PC-9 (cell line): ENCODE measurements at regions not wholly inside any gene's neighbourhood (a gene's known extent, or its start where the extent isn't known, plus 50 kb on each side); places are given as distances from the start of the nearest gene placed in this dataset.

Experiments
- BruUV-seq: library from RNA; stranded (reverse); fragments of 400-500 nt; replicated peaks from 2 replicates; lab custom pipeline; 2021; lab: Mats Ljungman, UMichigan
- CTCF ChIA-PET: fragments of 300-600 bp; sonication (Branson Sonifier 250); formaldehyde crosslinking; loops from one replicate; lab custom pipeline; 2022; ENCODE audit warnings: antibody characterized with exemption; lab: Charles Lee
- POLR2A ChIA-PET: fragments of 300-600 bp; sonication (Branson Sonifier 250); formaldehyde crosslinking; loops from one replicate; lab custom pipeline; 2022; ENCODE audit warnings: antibody characterized with exemption; ENCODE audit not compliant: unreplicated experiment; lab: Charles Lee
- DNase-seq, 2 experiments: peaks; one replicate each; pipeline versions ENCODE4 v3.0.0 to v3.0.0-alpha.2; 2015 to 2022; ENCODE audit warnings: mixed read lengths in 1 of 2
- H2AFZ ChIP-seq: fragments of 200-600 bp; sonication (generic); 2 replicates; pipeline ENCODE4 v1.8.1; 2017; ENCODE audit warnings: antibody characterized with exemption
- H3F3A ChIP-seq: fragments of 200-600 bp; sonication (generic); 2 replicates; pipeline ENCODE4 v1.8.1; 2017; ENCODE audit warnings: antibody characterized with exemption, mild to moderate bottlenecking, low read depth; ENCODE audit not compliant: insufficient read depth
- H3K27ac ChIP-seq: fragments of 200-600 bp; sonication (generic); 2 replicates; pipeline ENCODE4 v1.6.1; 2016; ENCODE audit warnings: mixed run types
- H3K27me3 ChIP-seq: fragments of 200-600 bp; sonication (generic); 2 replicates; pipeline ENCODE4 v1.6.1; 2016; ENCODE audit warnings: low read depth, mixed run types; ENCODE audit not compliant: insufficient read depth
- H3K36me3 ChIP-seq: fragments of 200-600 bp; sonication (generic); 2 replicates; pipeline ENCODE4 v1.6.1; 2016; ENCODE audit warnings: low read depth, mixed run types
- H3K4me1 ChIP-seq: fragments of 200-600 bp; sonication (generic); replicated peaks from 2 replicates; pipeline ENCODE4 v1.6.1; 2016; ENCODE audit warnings: mixed run types; ENCODE audit not compliant: insufficient read depth
- H3K4me2 ChIP-seq: fragments of 200-600 bp; sonication (generic); 2 replicates; pipeline ENCODE4 v1.6.1; 2017; ENCODE audit warnings: mixed run types
- H3K4me3 ChIP-seq: fragments of 200-600 bp; sonication (generic); 2 replicates; pipeline ENCODE4 v1.6.1; 2016; ENCODE audit warnings: mixed run types
- H3K79me2 ChIP-seq: fragments of 200-600 bp; sonication (generic); 2 replicates; pipeline ENCODE4 v1.6.1; 2017; ENCODE audit warnings: low read depth, mixed run types
- H3K9me2 ChIP-seq: fragments of 200-600 bp; sonication (generic); 2 replicates; pipeline ENCODE4 v1.8.1; 2017; ENCODE audit warnings: mild to moderate bottlenecking; ENCODE audit not compliant: insufficient read depth
- H3K9me3 ChIP-seq: fragments of 200-600 bp; sonication (generic); 2 replicates; pipeline ENCODE4 v1.8.1; 2016; ENCODE audit warnings: low read depth; ENCODE audit not compliant: insufficient read depth
- H4K20me1 ChIP-seq: fragments of 200-600 bp; sonication (generic); 2 replicates; pipeline ENCODE4 v1.8.1; 2017; ENCODE audit not compliant: insufficient read depth
- EZH2 ChIP-seq: fragments of 200-600 bp; sonication (generic); IDR thresholded peaks from 2 replicates; pipeline ENCODE4 v1.8.0; 2017; ENCODE audit warnings: antibody characterized with exemption, low read depth
- intact Hi-C: fragments of 100-400 bp; cut with micrococcal nuclease; formaldehyde crosslinking; loops from one replicate; pipeline ENCODE4 v1.10.0; 2022; ENCODE audit not compliant: unreplicated experiment
- TF ChIP-seq, protein P1 (sequence below): fragments of 200-600 bp; sonication (generic); conservative IDR thresholded peaks from 2 replicates; pipeline ENCODE4 v1.6.1; 2017; ENCODE audit warnings: mixed run types, antibody characterized with exemption, mild to moderate bottlenecking, moderate library complexity

- POLR2A ChIA-PET, result no interaction called here
- no peak for DNase-seq
Observed at GRCh38 chr4:186852964-186853391, 129.3 kb upstream of the FAT1 start.

DNA sequence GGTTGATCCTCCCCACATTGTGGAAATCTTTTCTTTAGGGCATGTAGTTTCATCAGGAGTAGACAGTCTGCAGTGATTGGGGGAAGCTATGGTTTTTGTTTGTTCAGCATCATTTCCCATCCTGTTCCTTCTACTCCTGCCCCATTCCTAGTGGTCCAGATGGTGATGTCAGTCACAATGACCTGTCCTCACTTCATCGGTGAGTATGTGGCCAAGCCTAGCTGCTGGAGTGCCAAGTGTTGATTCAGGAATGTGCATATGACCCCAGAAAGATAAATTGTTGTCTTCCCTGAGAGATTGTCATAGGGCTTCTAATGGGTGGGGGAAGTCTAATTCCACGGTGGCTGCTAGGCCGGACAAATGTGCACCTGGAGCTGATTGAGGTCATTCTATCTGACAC is 130.6 kb upstream of the FAT1 start:
- no peak for DNase-seq
- no peaks in the 10 kb centered on the region for H3K9me3 ChIP-seq
- no peaks in the 10 kb centered on the region for H3K27me3 ChIP-seq
- no peaks in the 10 kb centered on the region for H3K9me2 ChIP-seq
- POLR2A ChIA-PET, result no interaction called here
- H3K79me2 ChIP-seq, result no peaks in the 10 kb centered on the region
- H3K4me2 ChIP-seq, result no peak overlapping the region
- intact Hi-C loops, result no loop called here
- no peaks in the 10 kb centered on the region for H3K36me3 ChIP-seq
- BruUV-seq, result no TSS peak
- H4K20me1 ChIP-seq, result no peaks in the 10 kb centered on the region
- no peaks in the 10 kb centered on the region for H3K4me1 ChIP-seq
- no peak for TF ChIP-seq EZH2
- TF ChIP-seq, protein P1, sequence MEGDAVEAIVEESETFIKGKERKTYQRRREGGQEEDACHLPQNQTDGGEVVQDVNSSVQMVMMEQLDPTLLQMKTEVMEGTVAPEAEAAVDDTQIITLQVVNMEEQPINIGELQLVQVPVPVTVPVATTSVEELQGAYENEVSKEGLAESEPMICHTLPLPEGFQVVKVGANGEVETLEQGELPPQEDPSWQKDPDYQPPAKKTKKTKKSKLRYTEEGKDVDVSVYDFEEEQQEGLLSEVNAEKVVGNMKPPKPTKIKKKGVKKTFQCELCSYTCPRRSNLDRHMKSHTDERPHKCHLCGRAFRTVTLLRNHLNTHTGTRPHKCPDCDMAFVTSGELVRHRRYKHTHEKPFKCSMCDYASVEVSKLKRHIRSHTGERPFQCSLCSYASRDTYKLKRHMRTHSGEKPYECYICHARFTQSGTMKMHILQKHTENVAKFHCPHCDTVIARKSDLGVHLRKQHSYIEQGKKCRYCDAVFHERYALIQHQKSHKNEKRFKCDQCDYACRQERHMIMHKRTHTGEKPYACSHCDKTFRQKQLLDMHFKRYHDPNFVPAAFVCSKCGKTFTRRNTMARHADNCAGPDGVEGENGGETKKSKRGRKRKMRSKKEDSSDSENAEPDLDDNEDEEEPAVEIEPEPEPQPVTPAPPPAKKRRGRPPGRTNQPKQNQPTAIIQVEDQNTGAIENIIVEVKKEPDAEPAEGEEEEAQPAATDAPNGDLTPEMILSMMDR, result no peak
- H3K4me3 ChIP-seq, result no peak overlapping the region
- no peaks in the 10 kb centered on the region for H3F3A ChIP-seq
- CTCF ChIA-PET, result no interaction called here
- H2AFZ ChIP-seq, result no peak overlapping the region
- H3K27ac ChIP-seq, result no peak overlapping the region

More at GRCh38 chr4:186852964-186853391, 129.3 kb upstream of the FAT1 start:
- Histone ChIP-seq H4K20me1 (no peaks in the 10 kb centered on the region), H3K79me2 (no peaks in the 10 kb centered on the region), H3K9me3 (no peaks in the 10 kb centered on the region), H3K4me1 (no peaks in the 10 kb centered on the region), H2AFZ (no peak overlapping the region), H3K9me2 (no peaks in the 10 kb centered on the region), H3K27ac (no peak overlapping the region), H3K4me2 (no peak overlapping the region), H3F3A (no peaks in the 10 kb centered on the region), H3K4me3 (no peak overlapping the region), H3K36me3 (no peaks in the 10 kb centered on the region), H3K27me3 (no peaks in the 10 kb centered on the region)
- no TSS peak for BruUV-seq
- CTCF ChIA-PET, result no interaction called here
- intact Hi-C loops, result no loop called here
- no peak for TF ChIP-seq EZH2
- TF ChIP-seq, protein P1, result no peak

GRCh38 chr4:186855111-186855510 is 131.5 kb upstream of the FAT1 start:
- no peaks in the 10 kb centered on the region for H4K20me1 ChIP-seq
- POLR2A ChIA-PET, result no interaction called here
- no peak overlapping the region for H3K27ac ChIP-seq
- intact Hi-C loops, result no loop called here
- CTCF ChIA-PET, result no interaction called here
- no peak overlapping the region for H2AFZ ChIP-seq
- DNase-seq, result no peak
- H3K4me1 ChIP-seq, result no peaks in the 10 kb centered on the region
- no peaks in the 10 kb centered on the region for H3F3A ChIP-seq
- no peaks in the 10 kb centered on the region for H3K9me2 ChIP-seq
- no peak overlapping the region for H3K4me3 ChIP-seq
- H3K79me2 ChIP-seq, result no peaks in the 10 kb centered on the region
- no peak for TF ChIP-seq EZH2
- TF ChIP-seq, protein P1, result no peak
- no peak overlapping the region for H3K4me2 ChIP-seq
- no TSS peak for BruUV-seq
- no peaks in the 10 kb centered on the region for H3K27me3 ChIP-seq
- H3K36me3 ChIP-seq, result no peaks in the 10 kb centered on the region
- H3K9me3 ChIP-seq, result no peaks in the 10 kb centered on the region
